ENCODE measurements at regions not wholly inside any gene's neighbourhood (a gene's known extent, or its start where the extent isn't known, plus 50 kb on each side); places are given as distances from the start of the nearest gene placed in this dataset.

- TF ChIP-seq CTCF (IDR thresholded peaks at IDR 0.05; ENCODE audit: poor library complexity) (no peak), EZH2phosphoT487 (IDR thresholded peaks at IDR 0.05; ENCODE audit: low read depth, severe bottlenecking, unreplicated experiment) (no peak), EZH2 (IDR thresholded peaks at IDR 0.05; ENCODE audit: borderline replicate concordance) (no peak)
Measured at GRCh38 chr15:99472416-99473145, 93.2 kb upstream of the MEF2A start.
